PFSK-1 (cell line): ENCODE measurements at regions not wholly inside any gene's neighbourhood (a gene's known extent, or its start where the extent isn't known, plus 50 kb on each side); places are given as distances from the start of the nearest gene placed in this dataset.

Source experiments
- FOXP2 ChIP-seq: optimal IDR thresholded peaks from 2 replicates; pipeline ENCODE3; 2011; ENCODE audit warnings: borderline replicate concordance, control low read depth, inconsistent platforms; ENCODE audit not compliant: insufficient read depth; ENCODE audit errors: extremely low read length, extremely low read depth
- POLR2AphosphoS5 ChIP-seq: IDR thresholded peaks from 2 replicates; pipeline ENCODE4 v1.6.1; 2012; ENCODE audit warnings: low read depth, mild to moderate bottlenecking, control low read depth, low read length, moderate library complexity
- REST ChIP-seq, 2 experiments: IDR thresholded peaks; 2 replicates each; pipeline versions ENCODE4 v1.6.1 to v1.8.0; 2011 to 2012; ENCODE audit warnings: low read depth in 2 of 2, low read length in 2 of 2, control low read depth in 1 of 2, inconsistent platforms in 1 of 2, mild to moderate bottlenecking in 1 of 2, moderate library complexity in 1 of 2; ENCODE audit not compliant: insufficient read depth in 1 of 2

- no peak for TF ChIP-seq FOXP2
- TF ChIP-seq REST (IDR thresholded peaks at IDR 0.05; ENCODE audit: insufficient read depth in 1 of 2, low read depth in 2 of 2, low read length in 2 of 2) = no peak
- TF ChIP-seq POLR2AphosphoS5 = no peak
Measured at GRCh38 chr2:163982938-163983337, 247.1 kb upstream of the FIGN start.
